ENCODE measurements at regions not wholly inside any gene's neighbourhood (a gene's known extent, or its start where the extent isn't known, plus 50 kb on each side); places are given as distances from the start of the nearest gene placed in this dataset.

DNA sequence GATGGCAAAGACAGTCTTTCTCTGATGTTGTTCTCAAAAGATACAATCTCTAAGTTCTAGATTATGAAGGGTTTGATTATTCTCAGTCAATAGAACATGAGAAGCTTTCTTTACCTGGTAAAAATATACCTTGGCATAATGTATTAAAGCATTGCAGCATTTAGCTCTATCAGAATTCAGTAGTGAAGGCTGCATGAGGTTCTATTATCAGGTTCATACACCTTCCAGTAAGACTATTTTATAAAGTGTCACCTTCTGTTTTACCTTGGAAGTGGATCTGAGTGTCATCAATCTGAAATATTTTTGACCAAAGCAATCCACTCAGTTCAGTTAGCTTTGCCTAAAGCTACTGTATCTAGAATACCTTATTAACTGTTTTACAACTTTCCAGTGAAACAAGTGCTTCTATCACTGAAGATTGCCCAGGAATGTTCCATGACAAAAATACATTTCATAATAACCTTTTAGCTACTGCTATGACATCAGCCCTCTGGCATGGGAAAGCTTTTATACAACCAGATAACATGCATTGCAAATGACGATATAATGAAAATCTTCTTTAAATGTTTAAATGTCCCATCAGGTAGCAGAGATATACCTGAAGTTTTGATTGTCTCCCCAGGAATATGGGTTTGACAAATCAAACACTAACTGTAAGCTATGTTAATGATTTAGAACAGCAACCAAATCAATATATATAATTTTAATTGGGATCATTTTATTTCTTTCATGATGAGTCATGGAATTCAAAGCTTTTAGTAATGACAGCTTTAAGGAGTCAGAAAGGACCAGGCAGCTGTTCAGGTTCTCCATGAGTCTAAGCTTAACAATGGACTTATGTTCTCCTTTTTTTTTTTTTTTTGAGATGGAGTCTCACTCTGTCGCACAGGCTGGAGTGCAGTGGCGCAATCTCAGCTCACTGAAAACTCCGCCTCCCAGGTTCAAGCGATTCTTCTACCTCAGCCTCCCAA is 72.2 kb downstream of the UFM1 start:
- Histone ChIP-seq H3K27ac (no peak overlapping the region), H3K27me3 (no peaks in the 10 kb centered on the region), H3K4me1 (no peaks in the 10 kb centered on the region), H3K36me3 (no peaks in the 10 kb centered on the region), H3K9me3 (no peaks in the 10 kb centered on the region), H3K4me3 (no peak overlapping the region)
- intact Hi-C loops (cut with DNase I), result no loop called here
- no peak for ATAC-seq
- no peak for TF ChIP-seq CTCF (IDR thresholded peaks at IDR 0.05)
- DNase-seq, result no peak

- Histone ChIP-seq H3K27me3 (no peaks in the 10 kb centered on the region), H3K27ac (no peak overlapping the region), H3K4me1 (no peaks in the 10 kb centered on the region), H3K9me3 (no peaks in the 10 kb centered on the region), H3K36me3 (no peaks in the 10 kb centered on the region), H3K4me3 (no peak overlapping the region)
- no peak for ATAC-seq
- intact Hi-C loops (cut with DNase I), result no loop called here
- TF ChIP-seq CTCF (IDR thresholded peaks at IDR 0.05), result no peak
- DNase-seq, result no peak
Measured at GRCh38 chr13:38429916-38430315, 80.3 kb downstream of the UFM1 start.

- no peak for TF ChIP-seq CTCF (IDR thresholded peaks at IDR 0.05)
- no peak overlapping the region for H3K27ac ChIP-seq
- intact Hi-C loops (cut with DNase I), result no loop called here
- H3K27me3 ChIP-seq, result no peaks in the 10 kb centered on the region
- no peak for DNase-seq
- ATAC-seq, result no peak
- no peak overlapping the region for H3K4me3 ChIP-seq
- no peaks in the 10 kb centered on the region for H3K36me3 ChIP-seq
- H3K4me1 ChIP-seq, result no peaks in the 10 kb centered on the region
- no peaks in the 10 kb centered on the region for H3K9me3 ChIP-seq
Measured at GRCh38 chr13:38430796-38431195, 81.1 kb downstream of the UFM1 start.

- no peak overlapping the region for H3K4me3 ChIP-seq
- no peak for DNase-seq
- no peaks in the 10 kb centered on the region for H3K36me3 ChIP-seq
- TF ChIP-seq CTCF (IDR thresholded peaks at IDR 0.05), result no peak
- no peaks in the 10 kb centered on the region for H3K27me3 ChIP-seq
- no peaks in the 10 kb centered on the region for H3K9me3 ChIP-seq
- ATAC-seq, result no peak
- intact Hi-C loops (cut with DNase I), result no loop called here
- no peak overlapping the region for H3K27ac ChIP-seq
- no peaks in the 10 kb centered on the region for H3K4me1 ChIP-seq
Measured at GRCh38 chr13:38440666-38441065, 91.0 kb downstream of the UFM1 start.

DNA sequence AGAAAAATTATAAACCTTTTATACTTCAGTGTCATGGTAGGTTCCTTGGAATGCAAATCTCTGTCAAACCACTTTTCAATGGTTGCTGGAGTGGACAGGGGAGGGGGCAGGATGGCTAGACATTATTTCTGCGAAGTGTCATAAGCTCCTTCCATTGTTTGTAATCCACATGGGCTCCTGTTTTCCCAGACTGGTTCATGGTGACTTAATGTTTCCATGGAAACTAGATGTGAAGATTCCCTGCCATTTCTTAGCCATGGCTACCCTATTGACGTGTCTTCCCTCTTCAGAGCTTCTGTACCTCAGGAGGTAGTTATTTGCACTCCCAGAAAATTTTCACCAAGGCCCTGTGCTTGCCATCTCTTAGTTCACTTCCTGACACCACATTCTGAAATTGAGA is 95.3 kb downstream of the UFM1 start:
- H3K4me3 ChIP-seq, result no peak overlapping the region
- DNase-seq (no peak), ATAC-seq (no peak)
- H3K27ac ChIP-seq, result no peak overlapping the region
- no peaks in the 10 kb centered on the region for H3K27me3 ChIP-seq
- intact Hi-C loops (cut with DNase I), result no loop called here
- H3K36me3 ChIP-seq, result no peaks in the 10 kb centered on the region
- no peaks in the 10 kb centered on the region for H3K4me1 ChIP-seq
- H3K9me3 ChIP-seq, result no peaks in the 10 kb centered on the region
- TF ChIP-seq CTCF (IDR thresholded peaks at IDR 0.05), result no peak
